Stomach (tissue), 8 donors: ENCODE measurements at regions not wholly inside any gene's neighbourhood (a gene's known extent, or its start where the extent isn't known, plus 50 kb on each side); places are given as distances from the start of the nearest gene placed in this dataset.

Experiments
- DNase-seq, 2 donors: peaks; one replicate each; pipeline versions ENCODE4 v3.0.0 to v3.0.0-alpha.2; 2013 to 2019
- H3K27ac ChIP-seq, 5 donors: fragments of 200-600 bp in 4 of 5; sonication (generic) in 4 of 5; one replicate each; pipeline ENCODE4 v1.5.1; 2013 to 2019; ENCODE audit warnings: mild to moderate bottlenecking in 1 of 5, moderate library complexity in 1 of 5
- H3K27me3 ChIP-seq, 3 donors: fragments of 200-600 bp; sonication (generic); one replicate each; pipeline ENCODE4 v1.5.1; 2017 to 2019; ENCODE audit warnings: mixed run types in 1 of 3
- H3K36me3 ChIP-seq, 4 donors: fragments of 200-600 bp; sonication (generic); 1 replicate in 3 of 4; 2 replicates in 1 of 4; pipeline ENCODE4 v1.5.1; 2016 to 2019
- H3K4me1 ChIP-seq, 4 donors: fragments of 200-600 bp; sonication (generic); one replicate each; pipeline ENCODE4 v1.5.1; 2016 to 2019
- H3K4me3 ChIP-seq, 4 donors: fragments of 200-600 bp; sonication (generic) in 3 of 4; one replicate each; pipeline ENCODE4 v1.5.1; 2016 to 2019; ENCODE audit warnings: mild to moderate bottlenecking in 1 of 4
- H3K9me3 ChIP-seq, 4 donors: fragments of 200-600 bp; sonication (generic); one replicate each; pipeline ENCODE4 v1.5.1; 2016 to 2019
- EP300 ChIP-seq: sonication (generic); formaldehyde crosslinking; IDR thresholded peaks from one replicate; pipeline ENCODE4 v1.6.1; 2017; ENCODE audit warnings: antibody characterized with exemption
- POLR2A ChIP-seq, 4 donors: fragments of 450-650 bp; IDR thresholded peaks; one replicate each; pipeline ENCODE4 v1.6.1; 2016; ENCODE audit warnings: antibody characterized with exemption in 4 of 4, control low read depth in 2 of 4, mild to moderate bottlenecking in 1 of 4, moderate library complexity in 1 of 4
- POLR2AphosphoS5 ChIP-seq, 3 donors: sonication (generic); formaldehyde crosslinking; IDR thresholded peaks; one replicate each; pipeline ENCODE4 v1.6.1; 2016; ENCODE audit warnings: antibody characterized with exemption in 3 of 3
- WGBS, 5 donors: extraction: QIAGEN DNeasy Blood & Tissue Kit in 3 of 5; methylation state at CpG; one replicate each; pipeline versions ENCODE4 v1.1.5 to v1.1.7; 2013 to 2018; 5-methylcytosine and 5-hydroxymethylcytosine counted together
- intact Hi-C: fragments of 100-400 bp; cut with DNase I; formaldehyde crosslinking; loops from one replicate; pipeline ENCODE4 v1.15.1; 2023; ENCODE audit warnings: low total_unique reads
- TF ChIP-seq, protein P1 (sequence below), 7 experiments: fragments of 450-650 bp in 4 of 7; fragments of 200-600 bp in 3 of 7; sonication (generic) in 3 of 7; IDR thresholded peaks; one replicate each; pipeline ENCODE4 v1.5.1; 2016 to 2019; ENCODE audit warnings: antibody characterized with exemption in 7 of 7, control low read depth in 2 of 7, mild to moderate bottlenecking in 1 of 7
- donor health status: healthy with polysubstance abuse.
- donor health status: Bipolar disorder and iron deficiency.
- donor health status: healthy.

DNA sequence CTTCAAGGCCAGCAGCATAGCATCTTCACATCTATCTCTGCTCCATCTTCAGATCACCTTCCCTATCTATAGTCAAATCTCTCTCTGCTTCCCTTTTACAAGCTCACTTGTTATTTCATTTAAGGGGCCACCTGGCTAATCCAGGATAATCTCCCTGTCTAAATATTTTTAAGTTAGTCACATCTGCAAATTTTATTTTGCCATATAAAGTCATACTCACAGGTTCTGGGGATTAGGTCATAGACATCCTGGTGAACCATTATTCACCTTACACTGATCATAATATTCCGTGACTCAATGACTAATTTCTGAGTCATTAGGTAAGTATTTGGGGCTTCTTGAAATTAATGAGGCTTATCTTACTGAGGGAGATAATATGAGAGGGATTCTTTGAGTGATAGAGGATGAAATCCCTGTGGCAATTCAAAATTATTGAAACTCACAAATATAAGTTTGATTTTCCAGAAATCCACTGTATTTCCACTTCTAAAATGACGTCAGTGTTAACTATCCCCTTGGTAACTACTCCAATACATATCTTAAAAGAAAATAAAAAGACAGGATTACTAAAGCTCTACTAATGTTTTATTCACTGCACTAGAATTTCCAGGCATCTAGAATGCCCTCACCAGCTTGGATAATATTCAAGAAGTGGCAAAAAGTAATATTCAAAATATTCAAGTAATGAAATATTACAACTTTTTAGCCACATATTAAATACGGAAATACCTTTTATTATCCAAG is 93.7 kb upstream of the RBMS3 start:
- Histone ChIP-seq H3K36me3 (no peaks in the 10 kb centered on the region), H3K27me3 (no peaks in the 10 kb centered on the region), H3K27ac (no peak overlapping the region), H3K4me3 (no peak overlapping the region), H3K4me1 (no peaks in the 10 kb centered on the region), H3K9me3 (no peaks in the 10 kb centered on the region)
- TF ChIP-seq EP300 (no peak), POLR2A (IDR thresholded peaks at IDR 0.05) (no peak), POLR2AphosphoS5 (IDR thresholded peaks at IDR 0.05) (no peak)
- TF ChIP-seq, protein P1, sequence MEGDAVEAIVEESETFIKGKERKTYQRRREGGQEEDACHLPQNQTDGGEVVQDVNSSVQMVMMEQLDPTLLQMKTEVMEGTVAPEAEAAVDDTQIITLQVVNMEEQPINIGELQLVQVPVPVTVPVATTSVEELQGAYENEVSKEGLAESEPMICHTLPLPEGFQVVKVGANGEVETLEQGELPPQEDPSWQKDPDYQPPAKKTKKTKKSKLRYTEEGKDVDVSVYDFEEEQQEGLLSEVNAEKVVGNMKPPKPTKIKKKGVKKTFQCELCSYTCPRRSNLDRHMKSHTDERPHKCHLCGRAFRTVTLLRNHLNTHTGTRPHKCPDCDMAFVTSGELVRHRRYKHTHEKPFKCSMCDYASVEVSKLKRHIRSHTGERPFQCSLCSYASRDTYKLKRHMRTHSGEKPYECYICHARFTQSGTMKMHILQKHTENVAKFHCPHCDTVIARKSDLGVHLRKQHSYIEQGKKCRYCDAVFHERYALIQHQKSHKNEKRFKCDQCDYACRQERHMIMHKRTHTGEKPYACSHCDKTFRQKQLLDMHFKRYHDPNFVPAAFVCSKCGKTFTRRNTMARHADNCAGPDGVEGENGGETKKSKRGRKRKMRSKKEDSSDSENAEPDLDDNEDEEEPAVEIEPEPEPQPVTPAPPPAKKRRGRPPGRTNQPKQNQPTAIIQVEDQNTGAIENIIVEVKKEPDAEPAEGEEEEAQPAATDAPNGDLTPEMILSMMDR (IDR thresholded peaks at IDR 0.05): no peak
- WGBS, 5 donors: 54 to 69% (median 55%) methylated on average over 3 of the region's 3 CpGs
- DNase-seq: no peak
- intact Hi-C loops: no loop called here

GRCh38 chr3:29189328-29189727 is 91.5 kb upstream of the RBMS3 start:
- no peak for DNase-seq
- H3K4me3 ChIP-seq: no peak overlapping the region
- no peaks in the 10 kb centered on the region for H3K4me1 ChIP-seq
- H3K27me3 ChIP-seq: no peaks in the 10 kb centered on the region
- H3K9me3 ChIP-seq: peaks cover 0 to 6% (median 0%) of the 10 kb centered on the region in 4 donors
- intact Hi-C loops: no loop called here
- TF ChIP-seq POLR2A (IDR thresholded peaks at IDR 0.05) (no peak), POLR2AphosphoS5 (IDR thresholded peaks at IDR 0.05) (no peak), EP300 (no peak)
- TF ChIP-seq, protein P1 (IDR thresholded peaks at IDR 0.05): no peak
- H3K27ac ChIP-seq: no peak overlapping the region
- no peaks in the 10 kb centered on the region for H3K36me3 ChIP-seq

DNA sequence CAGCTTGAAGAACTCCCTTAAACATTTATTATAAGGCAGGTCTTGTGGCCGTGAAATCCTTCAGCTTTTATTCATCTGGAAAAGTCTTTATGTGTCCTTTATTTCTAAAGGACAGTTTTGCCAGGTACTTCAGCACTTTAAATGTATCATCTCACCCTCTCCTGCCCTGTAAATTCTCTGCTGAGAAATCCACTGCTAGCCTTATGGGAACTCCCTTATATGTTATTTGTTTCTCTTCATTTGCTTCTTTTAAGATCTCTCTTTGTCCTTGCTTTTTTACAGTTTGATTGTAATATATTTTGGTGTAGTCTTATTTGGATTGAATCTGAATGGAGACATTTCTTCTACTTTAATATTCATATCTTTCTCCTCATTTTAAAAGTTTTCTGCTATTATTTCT is 86.7 kb upstream of the RBMS3 start:
- H3K4me3 ChIP-seq: no peak overlapping the region
- no peaks in the 10 kb centered on the region for H3K27me3 ChIP-seq
- intact Hi-C loops: no loop called here
- no peak for DNase-seq
- 82 to 97% (median 95%) methylated on average over 1 of the region's 1 CpG for WGBS, 5 donors
- TF ChIP-seq POLR2A (IDR thresholded peaks at IDR 0.05): no peak
- TF ChIP-seq, protein P1 (IDR thresholded peaks at IDR 0.05): no peak
- no peak overlapping the region for H3K27ac ChIP-seq
- H3K36me3 ChIP-seq: no peaks in the 10 kb centered on the region
- H3K9me3 ChIP-seq: peaks cover 0 to 16% (median 5%) of the 10 kb centered on the region in 4 donors
- no peaks in the 10 kb centered on the region for H3K4me1 ChIP-seq

DNA sequence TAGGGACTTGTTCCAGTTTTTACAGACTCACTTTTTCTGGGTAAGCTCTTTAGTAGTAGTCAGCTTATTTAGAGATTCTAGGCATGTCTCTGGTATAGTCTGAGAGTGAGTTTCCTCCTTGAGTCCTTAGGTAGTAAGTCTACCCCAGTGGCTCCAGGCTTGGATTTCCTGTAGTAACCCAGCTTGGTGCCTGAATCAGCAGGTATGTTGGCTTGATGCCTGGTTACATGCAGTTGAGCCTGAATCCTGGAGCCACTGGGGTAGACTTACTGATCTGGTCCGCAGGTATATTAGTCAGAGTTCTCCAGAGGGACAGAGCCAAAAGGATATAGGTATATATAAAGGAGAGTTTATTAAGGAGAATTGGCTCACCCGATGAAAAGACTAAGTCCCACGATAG is 85.8 kb upstream of the RBMS3 start:
- intact Hi-C loops: no loop called here
- WGBS, 5 donors: 31 to 60% (median 49%) methylated on average over 3 of the region's 3 CpGs

More for the DNA sequence above, 85.8 kb upstream of the RBMS3 start:
- Histone ChIP-seq H3K4me1 (no peaks in the 10 kb centered on the region), H3K36me3 (no peaks in the 10 kb centered on the region), H3K27me3 (no peaks in the 10 kb centered on the region), H3K9me3 (peaks cover 0 to 16% (median 5%) of the 10 kb centered on the region in 4 donors), H3K27ac (no peak overlapping the region), H3K4me3 (no peak overlapping the region)
- DNase-seq: no peak
- TF ChIP-seq POLR2AphosphoS5 (IDR thresholded peaks at IDR 0.05) (no peak), POLR2A (IDR thresholded peaks at IDR 0.05) (no peak), EP300 (no peak)
- TF ChIP-seq, protein P1 (IDR thresholded peaks at IDR 0.05): no peak
